HepG2 (cell line): ENCODE measurements at regions not wholly inside any gene's neighbourhood (a gene's known extent, or its start where the extent isn't known, plus 50 kb on each side); places are given as distances from the start of the nearest gene placed in this dataset.

Source experiments
- ATAC-seq: fragments of 200-7000 bp; cut with Tn5 transposase; 3 replicates; pipeline ENCODE4 v1.9.1; 2020; ENCODE audit warnings: mild to moderate bottlenecking, moderate library complexity
- BruUV-seq: library from RNA; stranded (reverse); fragments of 400-500 nt; replicated peaks from 2 replicates; lab custom pipeline; 2021; lab: Mats Ljungman, UMichigan
- CTCF ChIA-PET: fragments of 300-600 bp; formaldehyde crosslinking; extraction: SDS; loops from one replicate; lab custom pipeline; 2021; ENCODE audit warnings: low total read pairs, inconsistent platforms, low intra/inter-chr PET ratio; lab: Yijun Ruan, JAX
- POLR2A ChIA-PET: fragments of 350-600 bp; sonication (Branson Sonifier 250); formaldehyde crosslinking; loops from one replicate; lab custom pipeline; 2020; ENCODE audit warnings: antibody characterized with exemption, inconsistent platforms; lab: Yijun Ruan, JAX
- DNase-seq: peaks from one replicate; pipeline ENCODE4 v3.0.0-alpha.2; 2015; ENCODE audit warnings: low spot score
- FAIRE-seq: peaks from 3 replicates; lab custom pipeline; 2011; peaks lifted over from hg19 to GRCh38; lab: Jason Lieb, UNC
- H2AFZ ChIP-seq: one replicate; pipeline ENCODE4 v1.6.1; 2011; ENCODE audit warnings: low read length, inconsistent platforms
- H3K27ac ChIP-seq: fragments of 300-600 bp; 3 replicates; pipeline ENCODE4 v1.8.0; 2011; ENCODE audit warnings: mixed run types, mild to moderate bottlenecking, mixed read lengths, low read length, inconsistent platforms; ENCODE audit not compliant: insufficient read depth; ENCODE audit errors: extremely low read length
- H3K27me3 ChIP-seq, 2 experiments: fragments of 200-600 bp in 1 of 2; 2 replicates in 1 of 2; 3 replicates in 1 of 2; pipeline versions ENCODE4 v1.6.0 to v1.8.0; 2011; ENCODE audit warnings: low read length in 2 of 2, mild to moderate bottlenecking in 2 of 2, moderate library complexity in 2 of 2, inconsistent platforms in 1 of 2; ENCODE audit not compliant: insufficient read depth in 2 of 2, control insufficient read depth in 1 of 2
- H3K36me3 ChIP-seq, 2 experiments: fragments of 200-600 bp in 1 of 2; replicated peaks in 1 of 2; 2 replicates in 1 of 2; 3 replicates in 1 of 2; pipeline versions ENCODE4 v1.5.1 to v1.8.0; 2011; ENCODE audit warnings: low read length in 2 of 2, inconsistent platforms in 1 of 2; ENCODE audit not compliant: insufficient read depth in 2 of 2, control insufficient read depth in 1 of 2
- H3K4me1 ChIP-seq: 2 replicates; pipeline ENCODE4 v1.5.1; 2012; ENCODE audit warnings: low read length, inconsistent platforms; ENCODE audit not compliant: insufficient read depth
- H3K4me2 ChIP-seq: 2 replicates; pipeline ENCODE4 v1.6.0; 2011; ENCODE audit warnings: low read depth, low read length, inconsistent platforms
- H3K4me3 ChIP-seq, 3 experiments: fragments of 200-600 bp in 1 of 3; sonication (generic), shearing (Covaris generic) in 1 of 3; replicated peaks in 1 of 3; 2 replicates each; pipeline ENCODE4 v1.5.1; 2011 to 2016; ENCODE audit warnings: low read length in 3 of 3, inconsistent platforms in 2 of 3, low read depth in 2 of 3, mild to moderate bottlenecking in 2 of 3, control low read depth in 1 of 3, mixed read lengths in 1 of 3; ENCODE audit not compliant: insufficient read depth in 1 of 3
- H3K79me2 ChIP-seq: one replicate; pipeline ENCODE4 v1.6.1; 2011; ENCODE audit warnings: low read length, inconsistent platforms; ENCODE audit not compliant: insufficient read depth
- H3K9ac ChIP-seq: 2 replicates; pipeline ENCODE4 v1.6.0; 2011; ENCODE audit warnings: mild to moderate bottlenecking, low read depth, low read length, inconsistent platforms; ENCODE audit not compliant: insufficient read depth
- H3K9me3 ChIP-seq: 2 replicates; pipeline ENCODE4 v1.5.1; 2012; ENCODE audit warnings: mild to moderate bottlenecking, low read length
- H4K20me1 ChIP-seq: 2 replicates; pipeline ENCODE4 v1.6.0; 2011; ENCODE audit warnings: inconsistent platforms, mild to moderate bottlenecking, low read length, moderate library complexity; ENCODE audit not compliant: insufficient read depth
- AGO1 ChIP-seq: fragments of 200-400 bp; formaldehyde crosslinking; IDR thresholded peaks from 2 replicates; pipeline ENCODE4 v1.6.1; 2017; ENCODE audit warnings: mild to moderate bottlenecking, low read depth, low read length, moderate library complexity; ENCODE audit not compliant: poor library complexity, severe bottlenecking
- AGO2 ChIP-seq: fragments of 200-400 bp; formaldehyde crosslinking; optimal IDR thresholded peaks from 2 replicates; pipeline ENCODE3; 2017; ENCODE audit warnings: mild to moderate bottlenecking, low read depth, low read length, moderate library complexity
- ESRRA ChIP-seq: sonication (generic); formaldehyde crosslinking; IDR thresholded peaks from 2 replicates; pipeline ENCODE4 v1.5.1; 2020; ENCODE audit warnings: mild to moderate bottlenecking, low read depth, missing genetic modification reagents
- MAX ChIP-seq: IDR thresholded peaks from 2 replicates; pipeline ENCODE4 v1.6.1; 2012; ENCODE audit warnings: inconsistent platforms
- MLLT10 ChIP-seq: sonication (generic); formaldehyde crosslinking; IDR thresholded peaks from 2 replicates; pipeline ENCODE4 v1.4.0; 2020; ENCODE audit warnings: missing genetic modification reagents
- SOX5 ChIP-seq: IDR thresholded peaks from 2 replicates; pipeline ENCODE4 v1.6.1; 2016; ENCODE audit warnings: borderline replicate concordance
- SP140L ChIP-seq: sonication (generic); formaldehyde crosslinking; IDR thresholded peaks from 2 replicates; pipeline ENCODE4 v1.4.0; 2020; ENCODE audit warnings: missing genetic modification reagents, borderline replicate concordance
- ZGPAT ChIP-seq: IDR thresholded peaks from 2 replicates; pipeline ENCODE4 v1.6.1; 2016; ENCODE audit warnings: mild to moderate bottlenecking
- ZKSCAN8 ChIP-seq: IDR thresholded peaks from 2 replicates; pipeline ENCODE4 v1.6.1; 2016; ENCODE audit warnings: borderline replicate concordance, missing genetic modification reagents, missing compliant biosample characterization
- ZNF441 ChIP-seq: sonication (generic); formaldehyde crosslinking; IDR thresholded peaks from 2 replicates; pipeline ENCODE4 v1.7.0; 2021; ENCODE audit warnings: missing genetic modification reagents, borderline replicate concordance
- ZNF580 ChIP-seq: IDR thresholded peaks from 2 replicates; pipeline ENCODE4 v1.6.1; 2016; ENCODE audit warnings: low read depth, borderline replicate concordance
- ZNF703 ChIP-seq: sonication (generic); formaldehyde crosslinking; IDR thresholded peaks from 2 replicates; pipeline ENCODE4 v1.5.1; 2020; ENCODE audit warnings: missing genetic modification reagents, mild to moderate bottlenecking, moderate library complexity, borderline replicate concordance
- ZNF746 ChIP-seq: sonication (generic); formaldehyde crosslinking; IDR thresholded peaks from 2 replicates; pipeline ENCODE4 v1.8.0; 2022; ENCODE audit warnings: mild to moderate bottlenecking, missing genetic modification reagents
- ZNF768 ChIP-seq: sonication (generic); formaldehyde crosslinking; IDR thresholded peaks from 2 replicates; pipeline ENCODE4 v1.4.0; 2020; ENCODE audit warnings: missing genetic modification reagents
- ZNF780A ChIP-seq: sonication (generic); formaldehyde crosslinking; IDR thresholded peaks from 2 replicates; pipeline ENCODE4 v1.8.0; 2022; ENCODE audit warnings: mild to moderate bottlenecking, missing genetic modification reagents, moderate library complexity
- ZNF800 ChIP-seq: sonication (generic); formaldehyde crosslinking; IDR thresholded peaks from 2 replicates; pipeline ENCODE4 v1.4.0; 2020; ENCODE audit warnings: missing genetic modification reagents
- ZNF839 ChIP-seq: sonication (generic); formaldehyde crosslinking; IDR thresholded peaks from 2 replicates; pipeline ENCODE4 v1.4.0; 2020; ENCODE audit warnings: missing genetic modification reagents, mild to moderate bottlenecking, borderline replicate concordance
- WGBS: methylation state at CpG from one replicate; pipeline ENCODE4 v1.1.6; 2017; ENCODE audit warnings: low lambda C conversion rate; 5-methylcytosine and 5-hydroxymethylcytosine counted together
- in situ Hi-C: cut with HindIII; loops from 2 replicates; pipeline ENCODE4 v1.10.0; 2017; ENCODE audit warnings: low pct_unique_long_range_greater_than_20kb; ENCODE audit not compliant: extremely low pct_ligation_motif_present
- intact Hi-C: fragments of 100-400 bp; cut with micrococcal nuclease; formaldehyde crosslinking; loops from one replicate; pipeline ENCODE4 v1.10.0; 2022; ENCODE audit not compliant: unreplicated experiment

- BruUV-seq: no TSS peak
- ATAC-seq: no peak
- POLR2A ChIA-PET: no interaction called here
Observed at GRCh38 chr22:27193215-27193614, 535.8 kb downstream of the MIAT start.

More at GRCh38 chr22:27193215-27193614, 535.8 kb downstream of the MIAT start:
- Histone ChIP-seq H3K27ac (no peak overlapping the region), H3K9me3 (peaks cover 9% of the 10 kb centered on the region), H3K27me3 (0 out of 5 replicates have a peak, but pooled peaks cover 0 to 3% of the 10 kb centered on the region in 2 experiments), H3K4me1 (no peaks in the 10 kb centered on the region), H3K4me3 (no peak overlapping the region), H3K4me2 (no peak overlapping the region), H3K79me2 (no peaks in the 10 kb centered on the region), H2AFZ (no peak overlapping the region), H4K20me1 (no peaks in the 10 kb centered on the region), H3K36me3 (no peaks in the 10 kb centered on the region), H3K9ac (no peak overlapping the region)
- DNase-seq: no peak
- CTCF ChIA-PET: no interaction called here
- 13% methylated on average over 6 of the region's 6 CpGs for WGBS
- in situ Hi-C loops (no loop called here), intact Hi-C loops (no loop called here)
- TF ChIP-seq MLLT10 (CRISPR knock-in tag) (no peak), AGO1 (no peak), ZNF441 (CRISPR knock-in tag) (no peak), ZNF580 (CRISPR knock-in tag) (no peak), ZNF746 (no peak), ESRRA (CRISPR knock-in tag) (no peak), ZNF780A (no peak), ZNF703 (CRISPR knock-in tag) (no peak), ZGPAT (no peak), AGO2 (no peak), MAX (no peak), ZNF800 (no peak), ZNF839 (CRISPR knock-in tag) (no peak), ZKSCAN8 (CRISPR knock-in tag) (no peak), SP140L (CRISPR knock-in tag) (no peak), ZNF768 (CRISPR knock-in tag) (no peak), SOX5 (CRISPR knock-in tag) (no peak)
- no peak for FAIRE-seq
